Anterior cingulate cortex (tissue), 58 donors: ENCODE measurements at regions not wholly inside any gene's neighbourhood (a gene's known extent, or its start where the extent isn't known, plus 50 kb on each side); places are given as distances from the start of the nearest gene placed in this dataset.

Source experiments
- DNase-seq, 58 donors: peaks; one replicate each; lab custom pipeline; 2025; lab: John Stamatoyannopoulos, UW

GRCh38 chr3:72123908-72124441, 339.0 kb upstream of the PROK2 start:
- DNase-seq, result no peak

GRCh38 chr3:72120806-72121778, 336.1 kb upstream of the PROK2 start:
- DNase-seq, result no peak

GRCh38 chr3:72120039-72120438, 335.1 kb upstream of the PROK2 start:
- no peak for DNase-seq

- DNase-seq, result no peak
These were observed 333.7 kb upstream of the PROK2 start for GRCh38 chr3:72118628-72119027.

GRCh38 chr3:72116226-72116625, 331.3 kb upstream of the PROK2 start:
- DNase-seq, result peak in 3 of 58 donors; percentile 2 to 32 (median 14)

- no peak for DNase-seq
These were observed 330.4 kb upstream of the PROK2 start for GRCh38 chr3:72115307-72115706.

GRCh38 chr3:72114773-72115172, 329.8 kb upstream of the PROK2 start:
- DNase-seq, result no peak

GRCh38 chr3:72113964-72114363, 329.0 kb upstream of the PROK2 start:
- DNase-seq, result no peak

- no peak for DNase-seq
These were observed 328.6 kb upstream of the PROK2 start for GRCh38 chr3:72113564-72113963.

- no peak for DNase-seq
These were observed 327.5 kb upstream of the PROK2 start for GRCh38 chr3:72112435-72112834.

- peak in 1 of 58 donors; percentile 16 for DNase-seq
These were observed 326.6 kb upstream of the PROK2 start for GRCh38 chr3:72111265-72112205.

- DNase-seq, result no peak
These were observed 324.6 kb upstream of the PROK2 start for GRCh38 chr3:72109327-72110259.

GRCh38 chr3:72105306-72105705, 320.4 kb upstream of the PROK2 start:
- peak in 1 of 58 donors; percentile 50 for DNase-seq

- DNase-seq, result peak in 6 of 58 donors; percentile 8 to 24 (median 18)
These were observed 317.2 kb upstream of the PROK2 start for GRCh38 chr3:72102112-72102616.

- DNase-seq, result no peak
These were observed 316.5 kb upstream of the PROK2 start for GRCh38 chr3:72101494-72101893.

GRCh38 chr3:72100601-72101187, 315.7 kb upstream of the PROK2 start:
- DNase-seq, result peak in 57 of 58 donors; percentile 7 to 90 (median 62)

- DNase-seq, result no peak
These were observed 315.1 kb upstream of the PROK2 start for GRCh38 chr3:72100080-72100511.

GRCh38 chr3:72099326-72100079, 314.6 kb upstream of the PROK2 start:
- no peak for DNase-seq
